Activated CD4-positive, alpha-beta T cell treated with anti-CD3 and anti-CD28 coated beads, Interleukin-2, amount 50 U/mL, for 24 hours (primary cell): ENCODE measurements at regions not wholly inside any gene's neighbourhood (a gene's known extent, or its start where the extent isn't known, plus 50 kb on each side); places are given as distances from the start of the nearest gene placed in this dataset.

ENCODE experiments used
- DNase-seq, 2 donors: peaks; one replicate each; pipeline ENCODE4 v3.0.0-alpha.2; 2020; ENCODE audit warnings: low read depth in 1 of 2, low spot score in 1 of 2

DNA sequence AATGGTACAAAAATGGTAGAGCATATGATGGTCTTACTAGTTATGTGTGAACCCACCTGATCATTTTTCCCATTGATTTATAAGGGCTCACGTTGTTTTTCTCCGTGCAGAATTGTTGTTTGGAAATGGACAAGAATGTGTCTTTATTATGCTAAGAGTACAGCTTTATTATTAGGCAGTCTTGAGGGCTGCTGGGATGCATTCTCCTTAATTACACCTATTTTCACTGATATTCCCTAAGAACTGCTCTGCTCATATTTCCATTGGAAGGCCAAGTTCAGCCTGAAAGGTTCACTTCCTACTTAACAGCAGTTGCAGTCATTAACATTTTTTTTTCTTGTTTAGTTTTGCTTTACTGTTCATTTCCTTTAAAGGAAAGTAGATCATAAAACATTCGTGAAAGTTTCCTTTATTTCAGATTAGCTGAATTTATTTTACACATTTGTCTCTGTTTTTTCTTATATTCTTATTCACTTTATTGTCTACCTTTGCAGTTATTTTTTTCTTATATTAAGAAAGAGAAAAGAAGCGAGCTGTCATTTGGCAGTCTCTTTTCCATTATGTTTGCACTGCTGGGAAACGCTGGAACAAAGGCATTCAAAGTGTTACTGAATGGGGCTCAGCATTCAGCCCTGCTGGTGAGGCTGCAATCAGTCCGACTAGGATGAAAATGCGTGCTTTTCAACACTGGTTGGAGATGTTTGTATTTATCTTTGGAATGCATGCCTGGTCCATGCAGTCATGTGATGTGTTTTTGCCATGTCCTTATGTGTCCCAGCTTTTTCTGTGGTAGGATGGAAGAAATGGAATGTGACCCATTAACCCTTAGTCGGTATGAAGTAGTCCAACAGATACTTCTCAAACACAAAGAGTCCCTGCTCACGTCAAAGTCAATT is 602.7 kb upstream of the ZNF608 start:
- no peak for DNase-seq

DNA sequence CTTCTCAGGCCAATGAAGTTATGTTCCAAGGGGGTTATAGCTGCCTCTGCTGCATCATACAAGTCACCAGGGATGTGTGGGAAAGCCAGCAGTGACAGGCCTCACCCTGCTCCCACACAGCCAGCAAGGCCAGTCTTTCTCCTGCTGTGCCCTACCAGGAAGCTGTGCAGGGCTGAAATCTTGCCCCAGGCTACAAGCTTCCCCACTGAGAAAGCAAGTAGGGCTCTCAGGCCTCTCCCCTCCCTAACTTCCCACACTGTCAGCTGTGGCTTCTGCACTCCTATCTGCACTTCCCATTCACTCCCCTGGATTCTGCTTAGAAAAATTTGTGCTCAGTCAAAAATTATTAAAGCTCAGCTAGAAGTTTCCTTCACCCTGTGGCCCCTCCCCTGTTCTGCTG is 611.2 kb upstream of the ZNF608 start:
- DNase-seq = no peak

DNA sequence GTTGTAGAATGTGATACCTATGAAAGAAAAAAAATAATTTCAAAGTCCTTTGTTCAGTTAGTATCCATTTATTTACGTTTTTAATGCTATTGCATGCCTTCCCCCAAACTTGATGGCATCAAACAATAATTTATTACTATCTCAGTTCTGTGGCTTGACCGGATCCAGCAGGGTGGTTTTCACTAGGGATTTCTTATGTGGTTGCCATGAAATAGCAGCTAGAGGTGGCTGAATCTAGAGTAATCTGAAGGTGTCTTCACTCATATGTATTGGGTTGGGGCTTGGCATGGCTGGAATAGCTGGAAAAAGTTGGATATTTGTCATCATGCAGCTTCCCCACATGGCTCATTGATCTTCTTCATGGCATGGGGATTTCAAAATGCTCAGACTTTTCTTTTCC is 619.3 kb upstream of the ZNF608 start:
- no peak for DNase-seq

DNA sequence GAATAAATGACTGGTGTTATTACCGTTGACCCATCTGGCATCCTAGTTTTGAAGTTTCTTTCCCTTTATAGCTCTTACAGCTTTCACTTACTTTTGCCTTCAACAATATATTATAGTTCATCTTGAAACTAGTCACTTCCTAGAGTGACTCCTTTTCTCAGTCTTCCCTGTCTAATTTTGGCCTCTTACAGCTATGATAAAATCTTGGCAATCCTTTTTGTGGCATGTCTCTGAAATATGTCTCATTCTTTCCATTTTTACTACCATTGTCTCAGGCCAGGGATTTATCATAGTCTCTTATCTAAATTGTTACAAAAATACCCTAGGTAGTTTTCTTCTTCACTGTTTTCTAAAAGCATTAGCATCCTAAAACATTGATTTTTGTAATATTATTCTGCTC is 621.3 kb upstream of the ZNF608 start:
- no peak for DNase-seq

DNA sequence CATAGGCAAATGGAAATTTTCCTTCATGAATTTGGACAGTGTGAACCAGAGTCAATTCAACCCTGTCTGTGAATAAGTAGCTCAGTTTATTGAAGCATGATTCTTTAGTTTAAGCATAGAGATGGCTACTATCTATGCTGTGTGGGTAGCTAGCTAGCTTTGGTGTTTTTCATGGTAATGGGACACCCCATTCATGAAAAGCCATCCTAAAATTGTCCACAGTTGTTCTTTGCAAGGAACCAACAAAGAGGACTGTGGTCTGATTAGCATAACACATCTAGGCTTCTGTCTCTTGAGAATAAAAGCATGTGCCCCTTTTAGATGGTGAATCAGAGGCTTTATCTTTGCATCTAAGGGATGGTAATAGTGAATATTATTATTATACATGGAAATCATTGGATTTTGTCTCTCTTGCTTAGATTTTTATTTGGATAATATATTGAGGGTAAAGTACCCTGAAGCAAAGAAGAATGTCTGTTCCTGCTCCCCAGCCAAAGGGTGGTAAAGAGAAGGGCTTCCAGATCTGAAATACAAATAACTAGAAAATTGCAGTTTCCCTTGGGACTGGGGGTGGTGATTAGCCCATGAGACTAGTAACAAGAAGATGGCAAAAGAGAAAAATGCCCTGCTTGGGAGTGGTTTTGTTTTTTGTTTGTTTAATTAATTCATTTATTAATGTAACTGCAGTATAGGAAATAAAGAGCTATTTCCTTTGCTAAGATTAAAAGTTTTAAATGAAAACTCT is 624.2 kb upstream of the ZNF608 start:
- no peak for DNase-seq

DNA sequence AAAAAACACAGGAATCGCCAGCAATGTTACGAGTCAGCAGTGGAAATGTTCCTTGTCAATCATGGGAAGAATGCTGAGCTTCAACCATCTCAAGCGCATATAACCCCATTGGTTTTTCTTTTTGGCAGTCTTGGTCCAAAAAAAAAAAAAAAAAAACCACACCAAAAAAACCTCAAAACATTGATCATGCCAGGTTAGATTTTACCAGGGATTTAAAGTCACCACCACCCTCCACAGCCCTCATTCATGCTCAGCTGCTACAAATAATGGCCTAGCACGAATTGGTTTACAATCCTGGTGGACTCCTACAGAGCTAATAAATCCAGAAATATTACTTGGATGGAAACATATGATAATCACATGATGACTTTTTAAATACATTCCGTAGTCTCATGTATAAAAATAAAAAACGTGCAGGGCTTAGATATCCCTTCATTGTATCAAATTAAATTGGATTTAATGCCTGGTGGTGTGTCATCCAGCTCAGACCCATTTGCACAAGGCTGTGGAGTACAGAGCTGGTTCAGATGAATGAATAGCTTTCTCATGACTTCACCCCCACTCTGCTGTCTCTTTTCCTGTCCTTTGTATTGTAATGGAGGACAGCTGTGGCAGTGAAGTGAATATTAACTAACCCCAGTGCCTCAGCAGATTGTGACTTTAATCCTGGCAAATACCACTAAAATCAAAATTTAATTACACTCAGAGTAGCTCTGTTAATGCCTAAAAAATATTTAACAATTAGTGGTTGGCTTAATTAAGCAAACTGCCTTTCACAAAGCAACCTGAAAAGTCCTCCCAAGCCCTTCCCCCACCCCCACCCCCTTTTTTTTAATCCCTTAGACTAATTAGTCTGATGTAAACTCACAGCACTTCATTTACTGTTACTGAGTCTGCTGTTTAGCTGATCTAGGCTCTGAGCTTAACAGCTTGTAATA is 626.5 kb upstream of the ZNF608 start:
- no peak for DNase-seq

DNA sequence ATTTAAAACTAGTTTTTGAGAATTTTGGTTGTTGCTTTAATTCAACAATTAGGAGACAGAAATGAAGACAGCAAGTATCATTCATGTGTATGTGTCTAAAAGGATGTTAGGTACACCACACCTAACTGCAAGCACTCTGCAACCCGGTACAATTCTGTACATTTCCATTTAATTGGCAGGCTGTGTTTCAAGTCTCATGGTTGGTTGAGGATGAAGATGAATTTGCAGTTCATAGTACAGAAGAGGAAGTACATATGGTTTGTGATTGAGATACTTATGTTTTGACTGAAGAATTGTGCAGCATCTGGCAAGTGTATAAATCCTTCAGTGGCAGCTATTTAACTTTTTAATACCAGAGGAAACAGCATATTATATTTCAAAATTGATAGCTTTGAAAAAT is 628.7 kb upstream of the ZNF608 start:
- no peak for DNase-seq

DNA sequence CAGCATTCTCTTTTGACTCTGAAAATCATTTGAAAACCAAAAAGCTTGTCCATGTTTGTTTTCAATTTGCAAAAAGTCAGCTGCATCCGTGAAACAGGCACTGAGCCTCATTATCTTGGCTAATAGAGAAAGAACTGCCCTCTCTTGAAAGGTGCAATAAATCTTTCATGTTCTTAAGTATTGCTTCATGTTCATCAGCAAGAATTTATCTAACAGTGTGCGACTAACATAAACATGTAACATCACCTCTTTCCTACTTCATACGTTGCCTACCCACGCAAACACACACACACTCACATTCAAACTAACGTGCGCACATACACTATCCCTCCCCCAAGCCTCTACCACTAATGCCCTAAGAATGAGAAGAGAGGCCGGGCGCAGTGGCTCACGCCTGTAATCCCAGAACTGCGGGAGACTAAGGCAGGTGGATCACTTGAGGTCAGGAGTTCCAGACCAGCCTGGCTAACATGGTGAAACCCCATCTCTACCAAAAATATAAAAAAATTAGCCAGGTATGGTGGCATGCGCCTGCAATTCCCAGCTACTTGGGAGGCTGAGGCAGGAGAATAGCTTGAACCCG is 629.7 kb upstream of the ZNF608 start:
- no peak for DNase-seq

DNA sequence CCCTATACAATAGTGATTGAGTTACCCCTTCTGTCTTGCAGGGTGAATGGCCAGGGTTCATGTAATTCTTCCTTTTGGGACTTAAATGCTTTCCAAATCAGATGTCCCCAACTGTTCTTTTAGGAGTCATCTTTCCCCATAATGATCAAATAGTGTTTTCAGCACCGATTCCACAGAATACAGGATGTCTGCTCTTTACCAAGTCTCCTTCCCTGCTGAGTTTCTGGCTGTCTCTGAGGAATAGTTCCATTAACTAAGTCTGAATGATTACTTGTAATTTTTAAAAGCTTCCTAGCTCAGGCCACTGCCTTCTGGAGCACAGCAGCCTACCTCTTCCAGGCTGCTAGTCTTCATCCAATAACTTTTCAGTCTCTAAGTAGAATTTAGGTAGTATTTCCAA is 630.7 kb upstream of the ZNF608 start:
- no peak for DNase-seq

DNA sequence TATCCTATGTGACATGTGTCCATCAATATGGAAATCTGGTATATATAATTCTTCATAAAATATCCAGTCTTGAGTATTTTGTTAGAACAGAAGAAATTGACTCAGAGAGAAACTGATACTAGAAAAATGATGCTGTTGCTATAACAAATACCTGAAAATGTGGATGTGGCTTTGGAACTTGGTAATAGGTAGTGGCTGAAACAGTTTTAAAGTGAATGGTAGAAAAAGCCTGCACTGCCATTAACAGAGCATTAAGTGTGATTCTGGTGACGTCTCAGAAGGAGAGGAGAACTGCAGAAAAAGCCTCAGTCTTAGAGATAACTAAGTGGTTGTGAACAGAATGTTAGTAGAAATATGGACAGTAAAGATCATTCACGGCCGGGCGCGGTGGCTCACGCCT is 634.9 kb upstream of the ZNF608 start:
- no peak for DNase-seq

DNA sequence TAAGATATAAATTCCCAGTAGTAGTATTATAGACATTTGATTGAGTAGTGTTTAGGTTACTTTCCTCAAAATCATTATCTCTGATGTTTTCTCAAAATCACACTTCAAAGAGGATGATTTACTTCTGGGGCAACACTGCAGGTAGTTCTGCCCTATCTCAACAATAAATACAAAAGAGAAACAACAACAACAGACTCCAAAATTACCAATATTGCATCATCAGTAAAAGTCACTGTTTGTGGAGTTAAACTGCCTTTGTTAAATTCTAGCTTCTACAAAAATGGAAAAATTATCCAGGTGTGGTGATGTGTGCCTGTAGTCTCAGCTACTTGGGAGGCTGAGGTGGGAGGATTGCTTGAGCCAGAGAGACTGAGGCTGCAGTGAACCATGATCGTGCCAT is 637.6 kb upstream of the ZNF608 start:
- DNase-seq = no peak

DNA sequence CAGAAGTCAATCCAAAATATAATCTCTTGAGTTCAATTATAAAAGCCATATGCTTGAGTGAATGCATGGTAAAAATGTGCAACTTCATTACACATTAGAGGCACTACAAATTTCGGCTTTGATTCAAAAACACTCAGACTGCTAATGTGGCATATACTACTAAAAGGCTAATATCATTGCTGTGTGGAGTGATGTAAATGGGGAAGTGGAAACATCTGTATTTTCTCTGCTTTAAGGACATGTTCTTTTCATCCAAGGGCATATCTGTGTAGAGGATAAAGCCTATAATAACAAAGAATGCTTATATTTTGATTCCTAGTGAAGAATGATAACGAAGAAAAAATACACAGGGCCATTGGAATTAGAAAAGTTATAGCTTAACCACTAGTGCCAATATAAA is 643.9 kb upstream of the ZNF608 start:
- DNase-seq = no peak

DNA sequence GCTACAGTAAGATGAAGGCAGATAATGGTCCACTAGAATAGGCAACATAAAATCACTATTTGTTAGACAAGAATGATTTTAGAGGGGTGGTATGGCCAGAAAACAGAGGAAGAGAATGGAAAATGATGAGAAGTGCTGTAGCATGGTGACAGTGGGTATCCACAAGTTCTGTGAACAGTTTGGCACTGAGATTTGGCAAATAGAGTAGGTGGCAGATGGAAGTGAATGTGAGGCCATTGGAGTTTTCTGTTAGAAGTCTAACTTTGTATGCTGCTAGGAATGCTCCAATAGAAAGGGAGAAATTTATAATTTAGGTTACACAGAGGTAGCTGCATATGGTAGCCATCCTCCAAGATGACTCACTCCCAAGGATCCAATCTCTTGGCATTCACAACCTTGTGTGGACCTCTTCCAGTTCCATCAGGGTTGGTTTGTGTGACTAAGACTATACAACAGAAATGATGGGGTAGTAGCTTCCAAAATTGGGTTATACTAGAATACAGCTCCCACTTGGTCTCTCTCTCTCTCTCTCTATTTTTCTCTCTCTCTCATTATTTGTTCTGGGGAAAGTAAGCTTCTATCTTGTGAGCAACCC is 646.9 kb upstream of the ZNF608 start:
- DNase-seq = no peak

DNA sequence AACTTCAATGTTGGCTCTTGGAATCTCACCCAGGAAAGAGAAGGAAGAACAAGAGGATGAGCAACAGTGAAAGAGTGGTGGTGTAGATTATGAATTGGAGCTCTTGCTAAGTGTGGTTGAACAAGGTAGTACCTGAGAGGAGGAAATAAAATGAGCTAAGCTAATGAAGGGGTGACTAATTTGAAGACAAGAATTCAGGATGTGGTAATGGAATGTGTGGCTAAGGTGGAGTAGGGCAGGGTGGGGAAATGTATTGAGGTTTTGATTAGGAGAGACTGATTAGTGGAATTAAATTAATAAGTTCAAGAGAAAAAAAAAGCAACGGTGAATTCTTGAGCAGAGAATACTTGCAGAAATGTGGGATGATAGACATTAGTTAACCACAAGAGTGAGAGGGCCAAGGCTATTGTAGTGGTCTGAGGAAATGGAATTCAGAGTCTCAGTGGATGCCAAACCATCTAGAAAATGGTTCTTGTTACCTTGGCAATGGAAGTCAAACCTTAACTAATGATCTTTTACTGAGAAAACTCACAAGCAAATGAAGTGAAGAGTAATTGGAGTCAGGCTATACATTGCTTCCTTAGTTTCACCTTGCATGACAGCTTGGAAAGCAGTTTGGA is 648.3 kb upstream of the ZNF608 start:
- DNase-seq = no peak

DNA sequence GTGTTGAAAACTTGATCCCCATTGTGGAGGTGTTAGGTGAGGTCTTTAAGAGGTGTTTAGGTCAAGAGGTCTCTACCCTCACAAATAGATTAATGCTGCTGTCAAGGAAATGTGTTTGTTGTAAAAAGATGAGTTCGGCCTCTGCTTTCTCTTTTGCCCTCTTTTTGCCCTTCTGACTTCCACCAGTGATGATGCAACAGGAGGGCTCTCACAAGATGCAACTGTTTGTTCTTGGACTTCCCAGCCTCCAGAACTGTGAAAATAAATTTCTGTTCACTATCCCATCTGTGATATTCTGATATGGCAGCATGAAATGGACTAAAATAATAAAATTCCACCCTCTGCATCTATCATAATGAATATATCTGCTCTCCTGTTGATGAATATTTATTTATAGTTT is 650.0 kb upstream of the ZNF608 start:
- no peak for DNase-seq

DNA sequence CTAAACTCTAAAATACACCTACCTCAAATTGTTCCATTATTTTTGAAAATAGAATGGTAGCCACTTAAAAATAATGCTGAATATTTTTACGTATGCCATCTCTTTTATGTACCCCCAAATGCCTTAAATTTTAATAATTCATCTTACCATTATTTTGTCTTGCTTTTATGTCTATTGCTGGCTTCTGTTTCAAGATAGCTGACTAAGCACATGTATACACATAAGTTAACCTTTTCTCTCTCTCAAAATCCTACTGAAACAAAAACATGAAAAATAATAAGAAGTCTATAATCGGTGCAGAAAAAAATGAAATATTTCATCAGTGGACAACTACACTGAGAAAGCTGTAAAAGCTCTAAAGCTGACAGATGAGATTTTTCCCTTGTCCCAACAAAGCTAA is 652.0 kb upstream of the ZNF608 start:
- DNase-seq = no peak

DNA sequence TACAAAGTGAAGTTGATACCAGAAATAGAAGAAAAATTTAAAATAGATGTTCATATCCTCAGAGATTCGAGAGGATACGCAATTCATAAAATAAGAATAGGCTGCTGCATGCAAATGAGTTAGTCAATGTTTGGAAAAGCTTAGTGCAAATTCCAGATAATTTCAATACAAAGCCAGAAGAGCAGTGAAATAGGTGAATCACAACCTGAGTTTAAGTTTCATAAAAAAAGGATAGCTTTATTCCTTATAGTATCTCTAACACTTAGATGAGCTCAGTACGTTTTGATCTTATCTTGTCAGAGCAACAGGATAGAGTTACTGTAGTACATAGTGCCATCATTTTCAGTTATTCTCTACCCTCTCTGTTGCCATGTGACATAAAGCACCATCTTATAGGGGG is 653.4 kb upstream of the ZNF608 start:
- no peak for DNase-seq

DNA sequence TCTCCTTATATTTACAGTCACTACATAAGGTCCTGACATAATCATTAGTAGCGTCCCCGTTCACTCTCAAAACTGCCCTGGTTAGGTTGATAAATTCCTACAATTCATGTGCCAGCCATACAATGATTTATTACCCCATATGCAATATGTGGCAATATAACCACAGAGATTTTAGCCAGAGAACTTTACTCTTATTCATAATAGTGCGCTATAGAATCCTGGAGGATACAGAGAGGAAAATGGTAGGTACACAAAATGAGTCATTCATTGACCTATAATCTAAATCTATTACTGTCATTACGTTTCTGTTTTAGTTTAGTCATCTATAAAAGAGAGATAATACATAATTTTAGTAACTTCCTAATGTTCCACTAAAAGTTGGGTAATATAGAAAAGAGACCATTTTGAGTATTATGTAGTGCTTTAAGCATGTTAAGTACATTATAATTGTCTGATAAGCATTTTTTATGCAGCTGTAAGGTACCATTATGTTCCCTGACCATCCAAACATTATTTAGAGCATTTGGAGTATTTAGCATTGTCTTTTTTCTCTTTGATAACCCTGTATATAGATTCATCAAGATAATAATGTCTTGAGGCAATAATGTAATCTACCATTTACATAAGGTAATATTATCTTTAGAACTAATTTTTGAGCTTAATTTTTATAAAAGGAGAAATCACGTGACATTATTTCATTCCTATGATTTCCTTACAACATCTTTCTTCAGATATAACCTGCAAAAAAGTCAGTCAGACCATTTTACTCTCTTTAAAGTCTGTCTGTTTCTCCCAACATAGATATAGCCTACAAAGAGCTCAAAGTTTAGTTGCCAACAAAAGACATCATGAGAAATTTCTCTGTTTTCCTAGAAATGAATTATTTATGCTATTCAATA is 655.5 kb upstream of the ZNF608 start:
- DNase-seq = no peak

DNA sequence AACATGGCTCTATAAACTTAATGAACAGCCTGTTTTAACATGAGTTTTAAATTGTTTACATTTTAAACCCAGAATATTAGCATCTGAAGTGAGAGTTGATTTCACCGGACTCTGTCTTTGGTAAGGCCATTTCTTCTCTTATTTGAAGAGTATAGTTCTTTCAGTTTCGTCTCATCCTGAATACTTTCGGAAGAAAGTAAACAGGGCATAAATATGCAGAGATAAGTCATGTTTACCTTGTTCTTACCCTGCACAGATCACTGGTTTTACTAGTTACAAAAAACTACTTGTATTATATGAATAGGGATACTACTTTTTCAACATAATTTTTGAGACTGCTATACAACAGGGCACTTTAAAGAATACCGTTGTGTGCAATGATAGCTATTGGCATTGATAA is 656.3 kb upstream of the ZNF608 start:
- no peak for DNase-seq
